Activated naive CD4-positive, alpha-beta T cell treated with anti-CD3 and anti-CD28 coated beads for 36 hours (primary cell): ENCODE measurements at regions not wholly inside any gene's neighbourhood (a gene's known extent, or its start where the extent isn't known, plus 50 kb on each side); places are given as distances from the start of the nearest gene placed in this dataset.
"Not testable (repeated sequence)": the region's sequence is repeated elsewhere in the genome, so short reads cannot be mapped to it uniquely, and the experiment has no call there.

Source experiments
- CTCF ChIA-PET: fragments of 350-600 bp; sonication (Branson Sonifier 250); formaldehyde crosslinking; loops from one replicate; lab custom pipeline; 2021; ENCODE audit warnings: antibody characterized with exemption; lab: Charles Lee
- DNase-seq: peaks from one replicate; pipeline ENCODE4 v3.0.0-alpha.2; 2020
- H3K27ac Mint-ChIP-seq: one replicate; pipeline ENCODE4 v1.8.0; 2021; ENCODE audit warnings: mild to moderate bottlenecking, mixed read lengths
- H3K27me3 Mint-ChIP-seq: one replicate; pipeline ENCODE4 v1.8.0; 2021; ENCODE audit warnings: low read depth, mixed read lengths
- H3K36me3 Mint-ChIP-seq: one replicate; pipeline ENCODE4 v1.8.0; 2021; ENCODE audit warnings: low read depth, mixed read lengths
- H3K4me1 Mint-ChIP-seq: one replicate; pipeline ENCODE4 v1.8.0; 2021; ENCODE audit warnings: low read depth, mixed read lengths
- H3K4me3 Mint-ChIP-seq: one replicate; pipeline ENCODE4 v1.8.0; 2021; ENCODE audit warnings: mild to moderate bottlenecking, moderate library complexity, mixed read lengths
- H3K9me3 Mint-ChIP-seq: one replicate; pipeline ENCODE4 v1.8.0; 2021; ENCODE audit warnings: mixed read lengths
- intact Hi-C: fragments of 100-400 bp; cut with micrococcal nuclease; formaldehyde crosslinking; loops from one replicate; pipeline ENCODE4 v1.15.1; 2023

DNA sequence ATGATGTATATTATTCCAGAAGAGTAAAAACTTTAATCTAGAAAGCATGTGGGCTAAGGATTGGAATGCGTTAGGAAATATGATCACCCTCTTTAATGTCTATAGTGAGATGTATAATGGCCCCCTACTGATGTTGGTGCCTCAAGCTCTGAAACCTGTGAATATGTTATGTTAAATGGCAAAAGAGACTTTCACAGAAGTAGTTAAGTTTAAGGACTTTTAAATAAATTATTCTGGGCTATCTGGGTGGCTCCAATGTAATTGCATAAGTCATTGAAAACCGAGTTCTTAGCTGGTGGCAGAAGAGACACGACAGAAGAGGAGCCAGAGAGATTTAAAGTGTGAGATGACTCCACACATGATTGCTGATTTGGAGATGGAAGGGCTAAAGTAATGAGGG, 1048.4 kb downstream of the PRIM2 start:
- CTCF ChIA-PET, DNase-seq, H3K4me1 Mint-ChIP-seq, H3K27me3 Mint-ChIP-seq, H3K36me3 Mint-ChIP-seq, intact Hi-C loops, H3K4me3 Mint-ChIP-seq, H3K27ac Mint-ChIP-seq, H3K9me3 Mint-ChIP-seq: not testable (repeated sequence)

DNA sequence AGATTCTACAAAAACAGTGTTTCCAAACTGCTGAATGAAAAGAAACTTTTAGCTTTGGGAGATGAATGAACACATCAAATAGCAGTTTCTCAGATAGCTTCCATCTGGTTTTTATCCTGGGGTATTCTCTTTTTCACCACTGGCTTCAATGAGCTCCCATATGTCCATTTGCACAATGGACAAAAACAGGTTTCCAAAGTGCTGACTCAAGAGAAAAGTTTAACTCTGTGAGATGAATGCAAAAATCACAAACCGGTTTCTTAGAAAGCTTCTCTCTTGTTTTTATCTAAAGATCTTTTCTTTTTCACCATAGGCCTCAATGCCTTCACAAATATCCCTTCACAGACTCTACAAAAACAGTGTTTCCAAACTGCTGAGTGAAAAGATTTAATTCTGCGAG, 1089.2 kb downstream of the PRIM2 start:
- peaks cover 32% of the 10 kb centered on the region for H3K9me3 Mint-ChIP-seq
- H3K27me3 Mint-ChIP-seq, H3K4me3 Mint-ChIP-seq, H3K4me1 Mint-ChIP-seq, H3K36me3 Mint-ChIP-seq, intact Hi-C loops, H3K27ac Mint-ChIP-seq, DNase-seq, CTCF ChIA-PET: not testable (repeated sequence)

DNA sequence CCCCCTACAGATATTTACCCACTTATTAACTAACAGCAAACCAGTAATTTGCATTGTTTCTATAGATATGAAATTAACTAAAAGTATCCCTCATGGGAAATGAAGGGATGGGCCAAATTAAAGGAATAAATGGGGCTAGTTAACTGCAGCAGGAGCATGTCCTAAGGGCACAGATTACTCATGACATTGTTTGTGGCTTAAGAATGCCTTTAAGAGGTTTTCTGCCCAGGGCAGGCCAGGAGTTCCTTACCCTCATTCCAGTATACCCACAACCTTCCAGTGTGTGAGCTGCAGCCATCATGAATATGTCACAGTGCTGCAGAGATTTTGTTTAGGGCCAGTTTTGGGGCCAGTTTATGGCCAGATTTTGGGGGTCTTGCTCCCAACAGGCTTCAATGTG, 1101.9 kb downstream of the PRIM2 start:
- Mint-ChIP-seq H3K27ac (no peak overlapping the region), H3K36me3 (no peaks in the 10 kb centered on the region), H3K27me3 (no peaks in the 10 kb centered on the region), H3K4me3 (no peak overlapping the region), H3K4me1 (no peaks in the 10 kb centered on the region), H3K9me3 (peaks cover 17% of the 10 kb centered on the region)
- no peak for DNase-seq
- intact Hi-C loops: no loop called here
- CTCF ChIA-PET: no interaction called here
